Activated T-helper 1 cell treated with anti-CD3 and anti-CD28 coated beads, Interleukin-12 subunit alpha, Interleukin-12 subunit beta, Interleukin-2, Interleukin-4 antibody, amounts not matched to agents 30 ng/mL and 10 ng/mL and 1 ng/mL, durations not matched to agents 14 hours and 24 hours and 36 hours (primary cell): ENCODE measurements at regions not wholly inside any gene's neighbourhood (a gene's known extent, or its start where the extent isn't known, plus 50 kb on each side); places are given as distances from the start of the nearest gene placed in this dataset.
A peak's percentile ranks its signal among the peaks of the same experiment; 100 is the strongest.

ENCODE experiments used
- DNase-seq: peaks from one replicate; pipeline ENCODE4 v3.0.0; 2021; ENCODE audit warnings: low spot score
- H3K27ac Mint-ChIP-seq: one replicate; pipeline ENCODE4 v1.8.0; 2021; ENCODE audit warnings: mild to moderate bottlenecking, mixed read lengths
- H3K27me3 Mint-ChIP-seq: one replicate; pipeline ENCODE4 v1.8.0; 2022; ENCODE audit warnings: mild to moderate bottlenecking, moderate library complexity, mixed read lengths; ENCODE audit not compliant: insufficient read depth
- H3K36me3 Mint-ChIP-seq: one replicate; pipeline ENCODE4 v1.8.0; 2021; ENCODE audit warnings: low read depth, mixed read lengths
- H3K4me1 Mint-ChIP-seq: one replicate; pipeline ENCODE4 v1.8.0; 2021; ENCODE audit warnings: low read depth, mixed read lengths
- H3K4me3 Mint-ChIP-seq: one replicate; pipeline ENCODE4 v1.8.0; 2021; ENCODE audit warnings: mild to moderate bottlenecking, moderate library complexity, mixed read lengths
- H3K9me3 Mint-ChIP-seq: one replicate; pipeline ENCODE4 v1.8.0; 2021; ENCODE audit warnings: mixed read lengths
- intact Hi-C: fragments of 100-400 bp; cut with micrococcal nuclease; formaldehyde crosslinking; loops from one replicate; pipeline ENCODE4 v1.15.1; 2024

DNA sequence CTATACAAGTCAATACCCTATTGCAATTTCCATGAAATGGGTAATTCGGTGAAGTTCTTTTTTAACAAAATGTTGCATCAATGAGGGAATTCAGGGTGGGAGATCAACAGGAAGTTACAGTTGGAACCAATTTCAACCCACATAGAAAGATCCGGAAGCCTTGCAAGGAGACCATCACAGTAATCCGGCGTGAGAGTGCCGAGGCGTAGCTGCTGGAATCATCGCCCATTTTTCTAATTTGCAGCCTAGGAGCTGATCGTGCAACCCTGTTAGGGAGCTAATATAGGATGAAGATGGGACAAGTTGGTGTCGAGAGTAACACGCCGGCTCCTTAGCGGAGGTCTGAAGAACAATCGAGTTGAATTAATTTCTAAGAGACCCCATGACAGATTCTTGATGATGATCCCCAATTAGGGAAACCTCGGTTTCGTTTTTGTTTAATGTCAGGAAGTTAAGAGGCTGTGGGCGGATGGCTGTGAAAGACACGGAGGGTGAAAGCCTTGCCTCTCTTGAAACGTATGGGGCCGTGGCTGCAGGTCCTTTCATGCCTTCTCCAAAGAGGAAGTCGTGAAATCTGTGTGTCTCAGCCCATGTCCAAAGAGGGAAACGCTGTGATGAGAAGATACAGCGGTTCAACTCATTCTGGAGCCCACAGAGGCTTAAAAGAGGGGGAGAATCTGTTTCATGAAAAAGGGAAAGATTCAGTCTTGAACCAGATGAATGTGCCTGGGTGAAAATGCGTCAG is 51.2 kb upstream of the CARD11 start:
- Mint-ChIP-seq H3K27ac (peak overlapping the region; percentile 94), H3K27me3 (no peaks in the 10 kb centered on the region), H3K4me3 (peak overlapping the region; percentile 72), H3K4me1 (peaks cover 56% of the 10 kb centered on the region), H3K9me3 (no peaks in the 10 kb centered on the region), H3K36me3 (peaks cover 7% of the 10 kb centered on the region)
- intact Hi-C loops = loop anchor here (1.0 to 2.0 kb wide), 3 partner anchors 11 to 52 kb away; partner anchors contain the start of gene CARD11
- DNase-seq = peak; percentile 41

GRCh38 chr7:3097734-3098133 is 54.1 kb upstream of the CARD11 start:
- H3K27me3 Mint-ChIP-seq = no peaks in the 10 kb centered on the region
- H3K36me3 Mint-ChIP-seq = peaks cover 6% of the 10 kb centered on the region
- no peak overlapping the region for H3K27ac Mint-ChIP-seq
- no peak overlapping the region for H3K4me3 Mint-ChIP-seq
- no peaks in the 10 kb centered on the region for H3K9me3 Mint-ChIP-seq
- no peak for DNase-seq
- peaks cover 50% of the 10 kb centered on the region for H3K4me1 Mint-ChIP-seq
- intact Hi-C loops = no loop called here

DNA sequence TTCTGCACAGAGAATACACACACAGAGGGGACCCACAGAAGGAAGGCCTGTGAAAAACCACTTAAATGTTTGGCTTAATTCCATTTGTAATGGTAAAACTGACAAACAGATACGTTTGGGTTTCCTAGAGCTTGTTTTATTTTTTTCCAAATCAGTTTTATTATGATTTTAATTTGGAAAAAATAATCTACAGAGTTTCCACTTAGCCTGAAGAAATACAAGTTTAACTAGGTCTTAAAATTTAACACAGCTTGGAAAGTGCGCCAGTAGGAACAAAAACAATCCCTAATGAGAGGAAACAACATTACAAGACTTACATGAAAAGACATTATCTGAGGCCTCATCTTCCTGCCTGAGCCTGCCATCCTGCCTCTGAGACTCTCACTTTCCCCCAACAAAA is 58.5 kb upstream of the CARD11 start:
- H3K9me3 Mint-ChIP-seq = peaks cover 9% of the 10 kb centered on the region
- DNase-seq = no peak
- H3K4me3 Mint-ChIP-seq = no peak overlapping the region
- H3K27ac Mint-ChIP-seq = no peak overlapping the region
- intact Hi-C loops = loop anchor here (10.0 kb wide), 1 partner anchor 363 kb away; no protein-coding TSS in a partner anchor
- peaks cover 9% of the 10 kb centered on the region for H3K36me3 Mint-ChIP-seq
- H3K4me1 Mint-ChIP-seq = peaks cover 53% of the 10 kb centered on the region
- H3K27me3 Mint-ChIP-seq = no peaks in the 10 kb centered on the region

DNA sequence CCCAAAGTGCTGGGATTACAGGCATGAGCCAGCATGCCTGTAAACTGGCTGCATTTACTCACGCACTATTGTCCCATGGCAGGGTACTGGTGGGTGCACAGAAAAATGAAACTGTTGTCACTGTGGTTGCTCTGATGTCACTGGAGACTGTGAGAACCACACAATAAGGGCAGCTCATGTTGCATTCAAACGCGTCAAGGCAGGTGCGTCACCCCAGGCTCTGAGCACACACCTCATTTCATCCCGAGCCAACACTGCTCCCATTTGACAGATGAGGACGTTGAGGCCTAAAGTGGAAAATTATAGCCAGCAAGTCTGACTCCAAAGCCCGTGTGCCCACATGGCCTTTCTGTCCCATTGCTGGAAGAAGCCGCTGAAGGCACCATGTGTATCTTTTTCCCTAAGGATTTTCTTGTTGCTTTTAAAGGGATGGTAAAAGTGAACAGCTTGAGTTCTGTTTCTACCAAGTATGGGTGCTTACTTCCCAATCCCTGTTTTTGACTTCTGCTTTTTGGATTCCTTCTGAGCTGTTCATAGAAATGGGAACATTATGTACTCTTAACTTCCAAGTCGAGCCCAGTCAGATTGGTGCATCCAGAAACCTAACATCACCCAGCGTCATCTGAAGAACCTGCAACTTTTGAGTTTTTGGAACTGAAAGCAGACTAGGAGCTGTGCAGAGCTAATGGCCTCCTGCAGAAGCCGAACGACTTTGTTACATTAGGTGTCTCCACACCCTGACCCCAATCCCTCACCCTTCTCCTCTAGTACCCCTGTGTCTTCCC is 60.1 kb upstream of the CARD11 start:
- no peaks in the 10 kb centered on the region for H3K27me3 Mint-ChIP-seq
- peak overlapping the region; percentile 32 for H3K27ac Mint-ChIP-seq
- no peak overlapping the region for H3K4me3 Mint-ChIP-seq
- H3K36me3 Mint-ChIP-seq = peaks cover 10% of the 10 kb centered on the region
- H3K9me3 Mint-ChIP-seq = peaks cover 9% of the 10 kb centered on the region
- no peak for DNase-seq
- H3K4me1 Mint-ChIP-seq = peaks cover 70% of the 10 kb centered on the region
- intact Hi-C loops = loop anchor here (10.0 kb wide), 1 partner anchor 361 kb away; no protein-coding TSS in a partner anchor

DNA sequence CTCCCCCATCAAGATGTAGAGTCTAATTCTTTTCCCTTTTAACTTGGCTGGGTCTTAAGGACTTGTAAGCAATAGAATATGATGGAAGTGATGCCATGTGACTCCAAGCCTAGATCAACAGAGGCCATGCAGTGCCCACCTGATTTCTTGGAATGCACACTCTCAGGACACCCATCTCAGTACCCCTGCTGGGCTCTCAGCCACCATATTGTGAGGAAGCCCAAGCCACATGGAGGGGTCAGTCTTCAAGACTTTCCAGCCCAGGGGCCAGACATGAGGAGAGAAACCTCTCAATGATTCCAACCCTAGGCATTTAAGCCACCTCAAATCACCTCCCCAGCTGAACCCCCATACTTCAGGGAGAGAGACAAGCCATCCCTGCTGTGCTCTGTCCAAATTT is 62.2 kb upstream of the CARD11 start:
- Mint-ChIP-seq H3K4me3 (peak overlapping the region; percentile 47), H3K9me3 (peaks cover 12% of the 10 kb centered on the region), H3K27me3 (no peaks in the 10 kb centered on the region), H3K36me3 (peaks cover 15% of the 10 kb centered on the region), H3K4me1 (peaks cover 87% of the 10 kb centered on the region), H3K27ac (peak overlapping the region; percentile 90)
- no peak for DNase-seq
- intact Hi-C loops = loop anchor here (1.0 to 10.0 kb wide), 11 partner anchors 11 to 699 kb away; partner anchors contain the start of gene CARD11

DNA sequence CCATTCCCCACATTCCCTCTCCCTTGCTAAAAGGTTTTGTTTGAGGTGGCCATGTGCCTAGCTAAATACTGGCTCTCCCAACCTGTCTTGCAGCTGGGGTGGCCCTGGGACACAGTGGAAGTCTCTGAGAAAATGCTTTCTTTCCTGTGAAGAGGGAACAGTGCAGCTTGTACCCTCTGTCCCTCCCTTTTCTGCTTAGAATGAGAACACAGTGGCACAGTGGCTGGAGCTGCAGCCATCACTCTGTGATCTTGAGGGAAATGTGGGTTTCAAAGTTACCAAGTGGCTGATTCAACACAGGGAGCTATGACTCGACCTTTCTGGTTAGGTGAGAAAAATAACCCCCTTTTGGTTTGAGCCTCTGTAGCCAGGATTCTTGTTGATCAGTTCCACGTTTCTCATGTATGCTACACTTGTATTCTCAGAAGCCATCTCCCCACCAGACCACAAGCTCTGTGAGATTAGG is 62.7 kb upstream of the CARD11 start:
- peaks cover 92% of the 10 kb centered on the region for H3K4me1 Mint-ChIP-seq
- H3K27ac Mint-ChIP-seq = peak overlapping the region; percentile 90
- intact Hi-C loops = loop anchor here (1.0 to 10.0 kb wide), 11 partner anchors 11 to 700 kb away; partner anchors contain the start of gene CARD11
- peaks cover 14% of the 10 kb centered on the region for H3K9me3 Mint-ChIP-seq
- peak overlapping the region; percentile 47 for H3K4me3 Mint-ChIP-seq
- peaks cover 17% of the 10 kb centered on the region for H3K36me3 Mint-ChIP-seq
- peak; percentile 56 for DNase-seq
- H3K27me3 Mint-ChIP-seq = no peaks in the 10 kb centered on the region

DNA sequence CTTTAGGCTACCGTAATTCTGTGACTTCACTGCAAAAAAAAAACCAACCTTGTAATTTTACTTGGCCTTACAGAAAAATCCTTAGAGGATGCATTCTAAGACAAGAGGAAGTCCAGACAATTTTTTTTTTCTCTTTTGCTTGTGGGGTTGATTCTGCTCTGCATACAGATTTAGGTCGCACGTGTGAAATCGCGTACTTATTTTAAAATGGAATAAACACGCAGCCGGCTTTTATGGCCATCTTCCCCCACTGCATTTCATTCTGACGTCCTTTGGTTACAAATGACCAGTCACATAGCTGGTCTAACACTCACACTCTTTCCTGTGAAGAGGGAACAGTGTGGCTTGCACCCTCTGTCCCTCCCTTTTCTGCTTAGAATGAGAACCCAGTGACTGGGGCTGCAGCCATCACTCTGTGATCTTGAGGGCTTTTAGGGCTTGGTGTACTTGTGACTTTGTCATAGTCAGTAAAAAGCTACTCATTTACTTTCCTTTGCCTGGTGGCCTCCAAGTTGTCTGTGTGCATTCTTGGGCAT is 63.6 kb upstream of the CARD11 start:
- Mint-ChIP-seq H3K4me3 (peak overlapping the region; percentile 13), H3K36me3 (peaks cover 19% of the 10 kb centered on the region), H3K4me1 (peaks cover 92% of the 10 kb centered on the region), H3K27me3 (no peaks in the 10 kb centered on the region), H3K27ac (peak overlapping the region; percentile 90), H3K9me3 (peaks cover 14% of the 10 kb centered on the region)
- no peak for DNase-seq
- intact Hi-C loops = loop anchor here (2.0 to 10.0 kb wide), 7 partner anchors 45 to 700 kb away; partner anchors contain the start of gene CARD11

- Mint-ChIP-seq H3K36me3 (peaks cover 24% of the 10 kb centered on the region), H3K4me1 (peaks cover 95% of the 10 kb centered on the region), H3K4me3 (peak overlapping the region; percentile 5), H3K9me3 (peaks cover 18% of the 10 kb centered on the region), H3K27ac (peak overlapping the region; percentile 76), H3K27me3 (no peaks in the 10 kb centered on the region)
- no peak for DNase-seq
- intact Hi-C loops = loop anchor here (2.0 to 10.0 kb wide), 7 partner anchors 44 to 701 kb away; partner anchors contain the start of gene CARD11
These were observed 64.4 kb upstream of the CARD11 start for GRCh38 chr7:3107889-3108570.

DNA sequence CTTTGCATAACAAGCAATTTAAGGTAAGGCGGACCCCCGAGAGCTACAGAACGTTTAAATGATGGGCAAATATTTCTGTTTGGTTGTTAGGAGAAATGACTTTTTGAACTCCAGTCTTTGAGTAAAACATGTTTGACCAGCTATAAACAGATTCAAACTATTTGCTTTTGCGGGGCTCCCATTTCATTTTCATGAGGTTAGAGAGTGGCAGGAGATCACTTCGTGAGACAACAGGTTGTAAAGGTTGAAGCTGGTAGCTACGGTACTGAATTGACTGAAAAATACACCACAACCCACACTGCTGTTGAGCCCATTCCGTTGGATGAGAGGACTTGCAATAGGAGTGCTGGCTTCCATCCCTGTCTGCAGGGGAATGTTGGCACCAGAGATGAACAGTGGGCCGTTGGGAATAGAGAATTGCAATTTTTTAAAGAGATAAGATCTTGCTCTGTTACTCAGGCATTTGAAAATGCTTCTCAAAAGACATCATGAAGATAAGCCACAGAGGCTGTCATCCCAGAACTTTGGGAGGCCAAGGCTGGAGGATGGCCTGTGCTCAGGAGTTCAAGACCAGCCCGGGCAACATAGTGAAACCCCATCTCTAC is 65.7 kb upstream of the CARD11 start:
- peaks cover 31% of the 10 kb centered on the region for H3K36me3 Mint-ChIP-seq
- intact Hi-C loops = loop anchor here (5.0 to 10.0 kb wide), 5 partner anchors 43 to 355 kb away; no protein-coding TSS in a partner anchor
- peaks cover 32% of the 10 kb centered on the region for H3K9me3 Mint-ChIP-seq
- no peaks in the 10 kb centered on the region for H3K27me3 Mint-ChIP-seq
- no peak for DNase-seq
- H3K27ac Mint-ChIP-seq = peak overlapping the region; percentile 68
- peaks cover 91% of the 10 kb centered on the region for H3K4me1 Mint-ChIP-seq
- H3K4me3 Mint-ChIP-seq = no peak overlapping the region

GRCh38 chr7:3112479-3113134 is 68.9 kb upstream of the CARD11 start:
- H3K36me3 Mint-ChIP-seq = peaks cover 35% of the 10 kb centered on the region
- H3K27ac Mint-ChIP-seq = peak overlapping the region; percentile 82
- H3K9me3 Mint-ChIP-seq = peaks cover 38% of the 10 kb centered on the region
- peaks cover 91% of the 10 kb centered on the region for H3K4me1 Mint-ChIP-seq
- H3K4me3 Mint-ChIP-seq = peak overlapping the region; percentile 29
- DNase-seq = peak; percentile 37
- H3K27me3 Mint-ChIP-seq = peaks cover 5% of the 10 kb centered on the region
- intact Hi-C loops = loop anchor here (5.0 kb wide), 1 partner anchor 210 kb away; no protein-coding TSS in a partner anchor

DNA sequence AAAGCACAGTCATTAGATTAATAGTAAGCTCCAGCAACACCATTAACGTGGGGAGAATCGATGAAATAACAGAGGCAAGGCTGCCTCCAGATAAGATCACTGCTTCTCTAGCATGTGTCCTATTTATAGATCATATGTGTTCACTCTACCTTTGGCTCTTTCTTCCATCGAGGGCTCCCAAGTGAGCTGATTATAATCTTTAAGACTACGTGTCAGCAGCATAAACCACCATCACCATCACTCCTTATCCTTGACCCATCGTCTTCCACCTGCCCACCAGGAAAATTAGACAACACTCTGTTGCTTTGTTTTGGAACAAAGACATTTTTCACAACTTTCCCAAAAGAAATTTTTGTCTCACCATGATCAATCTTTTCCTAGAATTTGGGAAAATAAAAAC is 71.2 kb upstream of the CARD11 start:
- Mint-ChIP-seq H3K4me3 (no peak overlapping the region), H3K27me3 (peaks cover 5% of the 10 kb centered on the region), H3K27ac (peak overlapping the region; percentile 35), H3K4me1 (peaks cover 76% of the 10 kb centered on the region), H3K9me3 (peaks cover 41% of the 10 kb centered on the region), H3K36me3 (peaks cover 32% of the 10 kb centered on the region)
- no peak for DNase-seq
- intact Hi-C loops = loop anchor here (5.0 kb wide), 1 partner anchor 213 kb away; no protein-coding TSS in a partner anchor
